K562 (cell line): ENCODE measurements at regions not wholly inside any gene's neighbourhood (a gene's known extent, or its start where the extent isn't known, plus 50 kb on each side); places are given as distances from the start of the nearest gene placed in this dataset.

Source experiments
- ATAC-seq: fragments of 200-7000 bp; cut with Tn5 transposase; 3 replicates; pipeline ENCODE4 v1.9.1; 2020; ENCODE audit warnings: moderate library complexity
- BruUV-seq: library from RNA; stranded (reverse); fragments of 400-500 nt; replicated peaks from 2 replicates; lab custom pipeline; 2021; lab: Mats Ljungman, UMichigan
- CTCF ChIA-PET: fragments of 300-600 bp; formaldehyde crosslinking; extraction: SDS; loops from one replicate; lab custom pipeline; 2021; ENCODE audit warnings: low intra/inter-chr PET ratio; lab: Yijun Ruan, JAX
- POLR2A ChIA-PET: fragments of 300-600, 350-650 bp; sonication (Branson Sonifier 250); formaldehyde crosslinking; extraction: SDS; loops from one replicate; lab custom pipeline; 2021; ENCODE audit warnings: antibody characterized with exemption, inconsistent platforms; lab: Yijun Ruan, JAX
- DNase-seq, 4 experiments: peaks; one replicate each; pipeline versions ENCODE4 v3.0.0 to v3.0.0-alpha.2; 2011 to 2018; ENCODE audit warnings: low spot score in 3 of 4, mixed read lengths in 3 of 4; ENCODE audit errors: extremely low read depth in 1 of 4
- FAIRE-seq: peaks from 2 replicates; lab custom pipeline; 2011; peaks lifted over from hg19 to GRCh38; lab: Jason Lieb, UNC
- H2AFZ ChIP-seq: 2 replicates; pipeline ENCODE4 v1.6.0; 2011; ENCODE audit warnings: low read depth, low read length, control low read depth, inconsistent platforms
- H3K27ac ChIP-seq: fragments of 200-600 bp; 3 replicates; pipeline ENCODE4 v1.8.0; 2011; ENCODE audit warnings: low read depth, mild to moderate bottlenecking, control low read depth, inconsistent platforms, low read length, moderate library complexity, mixed read lengths; ENCODE audit errors: extremely low read depth
- H3K27me3 ChIP-seq, 2 experiments: fragments of 300-600 bp in 1 of 2; 2 replicates in 1 of 2; 3 replicates in 1 of 2; pipeline versions ENCODE4 v1.6.0 to v1.8.0; 2011; ENCODE audit warnings: inconsistent platforms in 2 of 2, low read length in 2 of 2, mild to moderate bottlenecking in 1 of 2, mixed read lengths in 1 of 2, moderate library complexity in 1 of 2; ENCODE audit not compliant: control insufficient read depth in 2 of 2, insufficient read depth in 2 of 2
- H3K36me3 ChIP-seq: fragments of 300-600 bp; 3 replicates; pipeline ENCODE4 v1.8.0; 2011; ENCODE audit warnings: mild to moderate bottlenecking, low read length, inconsistent platforms; ENCODE audit not compliant: control insufficient read depth, insufficient read depth
- H3K4me1 ChIP-seq, 2 experiments: fragments of 200-600 bp in 1 of 2; replicated peaks in 1 of 2; 2 replicates in 1 of 2; 3 replicates in 1 of 2; pipeline versions ENCODE4 v1.5.1 to v1.8.0; 2011; ENCODE audit warnings: inconsistent platforms in 2 of 2, low read length in 2 of 2, mild to moderate bottlenecking in 1 of 2, mixed read lengths in 1 of 2, moderate library complexity in 1 of 2; ENCODE audit not compliant: control insufficient read depth in 2 of 2, insufficient read depth in 2 of 2
- H3K4me2 ChIP-seq: 2 replicates; pipeline ENCODE4 v1.6.1; 2011; ENCODE audit warnings: low read length, control low read depth, inconsistent platforms, mixed read lengths; ENCODE audit not compliant: insufficient read depth
- H3K4me3 ChIP-seq: fragments of 200-600 bp; sonication (generic), shearing (Covaris generic); 2 replicates; pipeline ENCODE4 v1.5.1; 2016; ENCODE audit warnings: control low read depth, inconsistent platforms
- H3K79me2 ChIP-seq: fragments of 200-600 bp; 3 replicates; pipeline ENCODE4 v1.8.0; 2011; ENCODE audit warnings: low read length, inconsistent platforms; ENCODE audit not compliant: control insufficient read depth, insufficient read depth
- H3K9ac ChIP-seq, 2 experiments: 2 replicates each; pipeline versions ENCODE4 v1.6.0 to v1.6.1; 2011; ENCODE audit warnings: low read depth in 2 of 2, low read length in 2 of 2, control low read depth in 1 of 2, inconsistent platforms in 1 of 2, mild to moderate bottlenecking in 1 of 2, mixed read lengths in 1 of 2; ENCODE audit not compliant: insufficient read depth in 1 of 2
- H3K9me1 ChIP-seq: one replicate; pipeline ENCODE4 v1.6.0; 2011; ENCODE audit warnings: inconsistent platforms, mild to moderate bottlenecking, low read length, moderate library complexity; ENCODE audit not compliant: control insufficient read depth, insufficient read depth
- H3K9me3 ChIP-seq: replicated peaks from 2 replicates; pipeline ENCODE4 v1.5.1; 2011; ENCODE audit warnings: low read depth, low read length, inconsistent platforms; ENCODE audit not compliant: control insufficient read depth, insufficient read depth
- H4K20me1 ChIP-seq: replicated peaks from 2 replicates; pipeline ENCODE4 v1.6.1; 2011; ENCODE audit warnings: low read length, inconsistent platforms, mixed read lengths; ENCODE audit not compliant: control insufficient read depth, insufficient read depth
- NRF1 ChIP-seq, 2 experiments: fragments of 450-650 bp; IDR thresholded peaks in 1 of 2; conservative IDR thresholded peaks in 1 of 2; 2 replicates each; pipeline ENCODE4 v1.6.1; 2014; ENCODE audit warnings: mild to moderate bottlenecking in 2 of 2
- SREBF2 ChIP-seq: sonication (generic); formaldehyde crosslinking; IDR thresholded peaks from 2 replicates; pipeline ENCODE4 v1.4.0; 2020; ENCODE audit warnings: mild to moderate bottlenecking, missing genetic modification reagents
- ZBTB12 ChIP-seq: fragments of 250-450 bp; sonication (Bioruptor Pico); IDR thresholded peaks from 2 replicates; pipeline ENCODE4 v1.4.0; 2020
- ZNF318 ChIP-seq, 2 experiments: fragments of 450-650 bp; IDR thresholded peaks; 2 replicates each; pipeline ENCODE4 v1.6.1; 2016; ENCODE audit warnings: mild to moderate bottlenecking in 2 of 2, borderline replicate concordance in 1 of 2, low read depth in 1 of 2, moderate library complexity in 1 of 2
- ZNF668 ChIP-seq: fragments of 250-450 bp; sonication (Bioruptor Pico); IDR thresholded peaks from 2 replicates; pipeline ENCODE4 v1.8.0; 2022; ENCODE audit warnings: mild to moderate bottlenecking, inconsistent platforms
- WGBS: fragments of 100-300 bp; shearing (Covaris generic); methylation state at CpG from one replicate; pipeline ENCODE4 v1.1.6; 2016; ENCODE audit warnings: low coverage, mixed read lengths; ENCODE audit not compliant: insufficient coverage; ENCODE audit errors: missing lambda C conversion rate; 5-methylcytosine and 5-hydroxymethylcytosine counted together
- in situ Hi-C: fragments of 300-500 bp; cut with MboI; formaldehyde crosslinking; loops from 4 replicates; pipeline ENCODE4 v1.15.0; 2018; ENCODE audit warnings: inconsistent platforms, mixed read lengths
- intact Hi-C: fragments of 100-400 bp; cut with micrococcal nuclease; formaldehyde crosslinking; loops from 2 replicates; pipeline ENCODE4 v1.14.2; 2022

- no peaks in the 10 kb centered on the region for H3K27me3 ChIP-seq
- no peaks in the 10 kb centered on the region for H3K4me1 ChIP-seq
- WGBS: 0% methylated on average over 5 of the region's 5 CpGs
- ATAC-seq: no peak
- H3K36me3 ChIP-seq: no peaks in the 10 kb centered on the region
- no peak for TF ChIP-seq NRF1 (conservative IDR thresholded peaks at IDR 0.05 in 1 of 2, IDR thresholded peaks at IDR 0.05 in 1 of 2)
- TF ChIP-seq, all 486 proteins: peak for 0
- CTCF ChIA-PET: no interaction called here
- BruUV-seq: no TSS peak
- no peaks in the 10 kb centered on the region for H3K79me2 ChIP-seq
- H3K4me3 ChIP-seq: no peak overlapping the region
- POLR2A ChIA-PET: no interaction called here
- intact Hi-C loops (no loop called here), in situ Hi-C loops (no loop called here)
- H3K27ac ChIP-seq: no peak overlapping the region
- H3K9me1 ChIP-seq: no peaks in the 10 kb centered on the region
- no peak overlapping the region for H3K4me2 ChIP-seq
- H2AFZ ChIP-seq: no peak overlapping the region
- no peak for DNase-seq
- H4K20me1 ChIP-seq: no peaks in the 10 kb centered on the region
- FAIRE-seq: no peak
- no peak overlapping the region for H3K9ac ChIP-seq
- no peaks in the 10 kb centered on the region for H3K9me3 ChIP-seq
These were observed 1308.2 kb downstream of the GATA3 start for GRCh38 chr10:9362721-9363120.

GRCh38 chr10:9379183-9379582 is 1324.7 kb downstream of the GATA3 start:
- H2AFZ ChIP-seq: no peak overlapping the region
- no peaks in the 10 kb centered on the region for H3K27me3 ChIP-seq
- no peak overlapping the region for H3K9ac ChIP-seq
- no peaks in the 10 kb centered on the region; the same call in 1 of the 2 replicates for H3K9me3 ChIP-seq
- BruUV-seq: no TSS peak
- no peak for FAIRE-seq
- CTCF ChIA-PET: no interaction called here
- ATAC-seq: no peak
- H4K20me1 ChIP-seq: no peaks in the 10 kb centered on the region
- no peak for DNase-seq
- no peaks in the 10 kb centered on the region for H3K4me1 ChIP-seq
- no peaks in the 10 kb centered on the region for H3K79me2 ChIP-seq
- no peak overlapping the region for H3K4me2 ChIP-seq
- no peak overlapping the region for H3K4me3 ChIP-seq
- no peaks in the 10 kb centered on the region for H3K36me3 ChIP-seq
- in situ Hi-C loops (no loop called here), intact Hi-C loops (no loop called here)
- H3K27ac ChIP-seq: no peak overlapping the region
- POLR2A ChIA-PET: no interaction called here
- WGBS: 3% methylated on average over 14 of the region's 15 CpGs
- no peaks in the 10 kb centered on the region for H3K9me1 ChIP-seq
- no peak for TF ChIP-seq ZBTB12 (CRISPR knock-in tag)
- TF ChIP-seq SREBF2 (CRISPR knock-in tag): no peak
- TF ChIP-seq ZNF668 (CRISPR knock-in tag): no peak
- TF ChIP-seq ZNF318 (IDR thresholded peaks at IDR 0.05; ENCODE audit: borderline replicate concordance in 1 of 2, low read depth in 1 of 2): no peak
